ENCODE measurements at regions not wholly inside any gene's neighbourhood (a gene's known extent, or its start where the extent isn't known, plus 50 kb on each side); places are given as distances from the start of the nearest gene placed in this dataset.

- Histone ChIP-seq H3K4me1 (peaks cover 0 to 8% (median 0%) of the 10 kb centered on the region in 4 donors), H3K36me3 (no peaks in the 10 kb centered on the region), H3K27me3 (no peaks in the 10 kb centered on the region), H3K27ac (replicated peaks in 1 of 4) (no peak overlapping the region), H3K9me3 (no peaks in the 10 kb centered on the region), H3K4me3 (no peak overlapping the region)
- TF ChIP-seq POLR2A (IDR thresholded peaks at IDR 0.05; ENCODE audit: low read depth): no peak
- no peak for TF ChIP-seq EP300 (IDR thresholded peaks at IDR 0.05)
- TF ChIP-seq POLR2AphosphoS5 (IDR thresholded peaks at IDR 0.05): no peak
- TF ChIP-seq CTCF (IDR thresholded peaks at IDR 0.05): no peak
- intact Hi-C loops (cut with DNase I): no loop called here
- no peak for DNase-seq (ENCODE audit: extremely low spot score)
- 81% methylated on average over 2 of the region's 2 CpGs for WGBS
Observed at GRCh38 chr6:112469306-112469705, 122.2 kb downstream of the RFPL4B start.

- 95% methylated on average over 4 of the region's 4 CpGs for WGBS
- intact Hi-C loops (cut with DNase I): no loop called here
- Histone ChIP-seq H3K4me3 (no peak overlapping the region), H3K9me3 (no peaks in the 10 kb centered on the region), H3K36me3 (no peaks in the 10 kb centered on the region), H3K27ac (replicated peaks in 1 of 4) (no peak overlapping the region), H3K27me3 (no peaks in the 10 kb centered on the region), H3K4me1 (peaks cover 0 to 8% (median 0%) of the 10 kb centered on the region in 4 donors)
- no peak for DNase-seq (ENCODE audit: extremely low spot score)
- TF ChIP-seq EP300 (IDR thresholded peaks at IDR 0.05) (no peak), POLR2A (IDR thresholded peaks at IDR 0.05; ENCODE audit: low read depth) (no peak), POLR2AphosphoS5 (IDR thresholded peaks at IDR 0.05) (no peak), CTCF (IDR thresholded peaks at IDR 0.05) (no peak)
Observed at GRCh38 chr6:112470376-112470775, 123.2 kb downstream of the RFPL4B start.

GRCh38 chr6:112470950-112471349 is 123.8 kb downstream of the RFPL4B start:
- Histone ChIP-seq H3K36me3 (no peaks in the 10 kb centered on the region), H3K27ac (replicated peaks in 1 of 4) (no peak overlapping the region), H3K4me1 (peaks cover 0 to 8% (median 0%) of the 10 kb centered on the region in 4 donors), H3K27me3 (no peaks in the 10 kb centered on the region), H3K4me3 (no peak overlapping the region), H3K9me3 (no peaks in the 10 kb centered on the region)
- TF ChIP-seq EP300 (IDR thresholded peaks at IDR 0.05): no peak
- TF ChIP-seq CTCF (IDR thresholded peaks at IDR 0.05): no peak
- TF ChIP-seq POLR2A (IDR thresholded peaks at IDR 0.05; ENCODE audit: low read depth): no peak
- no peak for TF ChIP-seq POLR2AphosphoS5 (IDR thresholded peaks at IDR 0.05)
- DNase-seq (ENCODE audit: extremely low spot score): no peak
- WGBS: 100% methylated on average over 1 of the region's 1 CpG
- intact Hi-C loops (cut with DNase I): no loop called here

- no peak overlapping the region for H3K27ac ChIP-seq (replicated peaks in 1 of 4)
- no peak overlapping the region for H3K4me3 ChIP-seq
- DNase-seq (ENCODE audit: extremely low spot score): no peak
- intact Hi-C loops (cut with DNase I): no loop called here
- no peaks in the 10 kb centered on the region for H3K36me3 ChIP-seq
- TF ChIP-seq EP300 (IDR thresholded peaks at IDR 0.05): no peak
- no peak for TF ChIP-seq POLR2A (IDR thresholded peaks at IDR 0.05; ENCODE audit: low read depth)
- TF ChIP-seq POLR2AphosphoS5 (IDR thresholded peaks at IDR 0.05): no peak
- H3K4me1 ChIP-seq: no peaks in the 10 kb centered on the region
- H3K9me3 ChIP-seq: no peaks in the 10 kb centered on the region
- H3K27me3 ChIP-seq: no peaks in the 10 kb centered on the region
Observed at GRCh38 chr6:112475083-112475482, 128.0 kb downstream of the RFPL4B start.

- no peak for DNase-seq (ENCODE audit: extremely low spot score)
- Histone ChIP-seq H3K4me3 (no peak overlapping the region), H3K27me3 (no peaks in the 10 kb centered on the region), H3K36me3 (no peaks in the 10 kb centered on the region), H3K27ac (replicated peaks in 1 of 4) (no peak overlapping the region), H3K9me3 (no peaks in the 10 kb centered on the region), H3K4me1 (no peaks in the 10 kb centered on the region)
- TF ChIP-seq EP300 (IDR thresholded peaks at IDR 0.05) (no peak), POLR2A (IDR thresholded peaks at IDR 0.05; ENCODE audit: low read depth) (no peak), POLR2AphosphoS5 (IDR thresholded peaks at IDR 0.05) (no peak), CTCF (IDR thresholded peaks at IDR 0.05) (no peak)
- WGBS: 99% methylated on average over 5 of the region's 5 CpGs
- intact Hi-C loops (cut with DNase I): no loop called here
Observed at GRCh38 chr6:112477125-112477524, 130.0 kb downstream of the RFPL4B start.
